Spleen (tissue), 7 donors: ENCODE measurements at regions not wholly inside any gene's neighbourhood (a gene's known extent, or its start where the extent isn't known, plus 50 kb on each side); places are given as distances from the start of the nearest gene placed in this dataset.

Experiments
- POLR2A ChIP-seq, 3 donors: fragments of 450-650 bp; IDR thresholded peaks; one replicate each; pipeline ENCODE4 v1.5.1; 2017; ENCODE audit warnings: antibody characterized with exemption in 3 of 3, mild to moderate bottlenecking in 1 of 3
- POLR2AphosphoS5 ChIP-seq, 3 donors: sonication (generic); formaldehyde crosslinking; IDR thresholded peaks; one replicate each; pipeline ENCODE4 v1.5.1; 2017; ENCODE audit warnings: antibody characterized with exemption in 3 of 3
- TF ChIP-seq, protein P1 (sequence below), 11 experiments: fragments of 200-600 bp in 7 of 11; fragments of 450-650 bp in 4 of 11; sonication (generic) in 4 of 11; IDR thresholded peaks in 8 of 11; conservative IDR thresholded peaks in 3 of 11; 1 replicate in 7 of 11; 2 replicates in 4 of 11; pipeline versions ENCODE4 v1.4.0 to v1.8.0; 2016 to 2021; ENCODE audit warnings: antibody characterized with exemption in 11 of 11, inconsistent platforms in 4 of 11, mild to moderate bottlenecking in 1 of 11
- donor health status: DM: no; HTN: no; CAD: no; lungs with moderate emphysema.
- donor health status: DM: no; HTN: no; CAD: no.
- donor health status: DM: no; HTN: no; CAD: no.

DNA sequence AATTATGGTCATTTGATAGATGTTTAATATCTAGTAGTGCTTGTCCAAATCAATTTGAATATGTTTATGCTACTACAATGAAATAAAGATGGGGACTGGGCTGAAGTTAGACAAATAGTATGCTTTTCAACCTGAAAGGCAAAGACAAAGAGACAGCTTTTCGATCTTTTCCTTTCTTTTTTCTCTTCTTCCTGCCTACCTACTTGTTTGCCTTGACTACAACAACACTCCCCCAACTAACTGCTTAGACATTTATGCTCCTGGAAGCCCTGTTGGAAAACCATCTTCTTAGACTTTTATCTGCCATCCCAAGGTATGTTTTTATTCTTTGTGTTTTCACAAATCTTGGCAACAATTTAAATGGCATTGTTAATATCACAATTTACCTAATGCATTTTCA, 374.4 kb upstream of the DDI1 start:
- TF ChIP-seq, protein P1, sequence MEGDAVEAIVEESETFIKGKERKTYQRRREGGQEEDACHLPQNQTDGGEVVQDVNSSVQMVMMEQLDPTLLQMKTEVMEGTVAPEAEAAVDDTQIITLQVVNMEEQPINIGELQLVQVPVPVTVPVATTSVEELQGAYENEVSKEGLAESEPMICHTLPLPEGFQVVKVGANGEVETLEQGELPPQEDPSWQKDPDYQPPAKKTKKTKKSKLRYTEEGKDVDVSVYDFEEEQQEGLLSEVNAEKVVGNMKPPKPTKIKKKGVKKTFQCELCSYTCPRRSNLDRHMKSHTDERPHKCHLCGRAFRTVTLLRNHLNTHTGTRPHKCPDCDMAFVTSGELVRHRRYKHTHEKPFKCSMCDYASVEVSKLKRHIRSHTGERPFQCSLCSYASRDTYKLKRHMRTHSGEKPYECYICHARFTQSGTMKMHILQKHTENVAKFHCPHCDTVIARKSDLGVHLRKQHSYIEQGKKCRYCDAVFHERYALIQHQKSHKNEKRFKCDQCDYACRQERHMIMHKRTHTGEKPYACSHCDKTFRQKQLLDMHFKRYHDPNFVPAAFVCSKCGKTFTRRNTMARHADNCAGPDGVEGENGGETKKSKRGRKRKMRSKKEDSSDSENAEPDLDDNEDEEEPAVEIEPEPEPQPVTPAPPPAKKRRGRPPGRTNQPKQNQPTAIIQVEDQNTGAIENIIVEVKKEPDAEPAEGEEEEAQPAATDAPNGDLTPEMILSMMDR (IDR thresholded peaks at IDR 0.05 in 8 of 11, conservative IDR thresholded peaks at IDR 0.05 in 3 of 11) = no peak
- no peak for TF ChIP-seq POLR2A (IDR thresholded peaks at IDR 0.05)
- TF ChIP-seq POLR2AphosphoS5 (IDR thresholded peaks at IDR 0.05) = no peak
